Adrenal gland (tissue), 5 donors: ENCODE measurements at regions not wholly inside any gene's neighbourhood (a gene's known extent, or its start where the extent isn't known, plus 50 kb on each side); places are given as distances from the start of the nearest gene placed in this dataset.

Experiments used
- POLR2A ChIP-seq, 2 donors: fragments of 450-650 bp; IDR thresholded peaks; one replicate each; pipeline ENCODE4 v1.6.1; 2017; ENCODE audit warnings: antibody characterized with exemption in 2 of 2, mild to moderate bottlenecking in 2 of 2, moderate library complexity in 1 of 2
- TF ChIP-seq, protein P1 (sequence below), 6 experiments: fragments of 450-650 bp in 4 of 6; fragments of 200-600 bp in 2 of 6; sonication (generic) in 1 of 6; IDR thresholded peaks; 1 replicate in 5 of 6; 2 replicates in 1 of 6; pipeline versions ENCODE4 v1.5.1 to v1.8.0; 2016 to 2021; ENCODE audit warnings: antibody characterized with exemption in 6 of 6, mild to moderate bottlenecking in 2 of 6, moderate library complexity in 1 of 6
- donor health status: DM: no; HTN: no; CAD: no.

GRCh38 chr3:31364711-31365110, 168.0 kb upstream of the STT3B start:
- no peak for TF ChIP-seq POLR2A (IDR thresholded peaks at IDR 0.05)
- TF ChIP-seq, protein P1, sequence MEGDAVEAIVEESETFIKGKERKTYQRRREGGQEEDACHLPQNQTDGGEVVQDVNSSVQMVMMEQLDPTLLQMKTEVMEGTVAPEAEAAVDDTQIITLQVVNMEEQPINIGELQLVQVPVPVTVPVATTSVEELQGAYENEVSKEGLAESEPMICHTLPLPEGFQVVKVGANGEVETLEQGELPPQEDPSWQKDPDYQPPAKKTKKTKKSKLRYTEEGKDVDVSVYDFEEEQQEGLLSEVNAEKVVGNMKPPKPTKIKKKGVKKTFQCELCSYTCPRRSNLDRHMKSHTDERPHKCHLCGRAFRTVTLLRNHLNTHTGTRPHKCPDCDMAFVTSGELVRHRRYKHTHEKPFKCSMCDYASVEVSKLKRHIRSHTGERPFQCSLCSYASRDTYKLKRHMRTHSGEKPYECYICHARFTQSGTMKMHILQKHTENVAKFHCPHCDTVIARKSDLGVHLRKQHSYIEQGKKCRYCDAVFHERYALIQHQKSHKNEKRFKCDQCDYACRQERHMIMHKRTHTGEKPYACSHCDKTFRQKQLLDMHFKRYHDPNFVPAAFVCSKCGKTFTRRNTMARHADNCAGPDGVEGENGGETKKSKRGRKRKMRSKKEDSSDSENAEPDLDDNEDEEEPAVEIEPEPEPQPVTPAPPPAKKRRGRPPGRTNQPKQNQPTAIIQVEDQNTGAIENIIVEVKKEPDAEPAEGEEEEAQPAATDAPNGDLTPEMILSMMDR (IDR thresholded peaks at IDR 0.05), result no peak
